Neural cell (in vitro differentiated cells): ENCODE measurements at regions not wholly inside any gene's neighbourhood (a gene's known extent, or its start where the extent isn't known, plus 50 kb on each side); places are given as distances from the start of the nearest gene placed in this dataset.

ENCODE experiments used
- CTCF ChIP-seq: fragments of 450-650 bp; IDR thresholded peaks from 2 replicates; pipeline ENCODE4 v1.5.1; 2014; ENCODE audit warnings: antibody characterized with exemption, mild to moderate bottlenecking, moderate library complexity; ENCODE audit not compliant: poor library complexity, severe bottlenecking
- EZH2 ChIP-seq: fragments of 200-600, 300-800 bp; shearing (Covaris generic), sonication (generic); IDR thresholded peaks from 2 replicates; pipeline ENCODE4 v1.6.1; 2014; ENCODE audit warnings: antibody characterized with exemption, low read length, borderline replicate concordance, mild to moderate bottlenecking; ENCODE audit not compliant: insufficient read depth, poor library complexity, severe bottlenecking
- MXI1 ChIP-seq: fragments of 450-650 bp; conservative IDR thresholded peaks from 2 replicates; pipeline ENCODE4 v1.6.1; 2014; ENCODE audit warnings: antibody characterized with exemption, mild to moderate bottlenecking; ENCODE audit not compliant: poor library complexity, severe bottlenecking
- POLR2AphosphoS5 ChIP-seq: IDR thresholded peaks from 2 replicates; pipeline ENCODE4 v1.6.1; 2012
- RAD21 ChIP-seq: fragments of 450-650 bp; conservative IDR thresholded peaks from 2 replicates; pipeline ENCODE4 v1.6.1; 2014; ENCODE audit warnings: antibody characterized with exemption, mild to moderate bottlenecking, moderate library complexity
- REST ChIP-seq: IDR thresholded peaks from 2 replicates; pipeline ENCODE4 v1.6.1; 2012; ENCODE audit warnings: borderline replicate concordance
- SMC3 ChIP-seq: fragments of 450-650 bp; conservative IDR thresholded peaks from 2 replicates; pipeline ENCODE4 v1.6.1; 2014; ENCODE audit warnings: antibody characterized with exemption, mild to moderate bottlenecking, moderate library complexity; ENCODE audit not compliant: poor library complexity
- TAF1 ChIP-seq: IDR thresholded peaks from 2 replicates; pipeline ENCODE4 v1.6.1; 2012; ENCODE audit warnings: low read depth

- no peak for TF ChIP-seq MXI1
- TF ChIP-seq TAF1 = no peak
- no peak for TF ChIP-seq CTCF
- TF ChIP-seq POLR2AphosphoS5 = no peak
- no peak for TF ChIP-seq EZH2
- no peak for TF ChIP-seq REST
- no peak for TF ChIP-seq RAD21
- TF ChIP-seq SMC3 = no peak
Measured at GRCh38 chr16:7962091-7962879, 628.0 kb downstream of the TMEM114 start.
